LHCN-M2 (cell line): ENCODE measurements at regions not wholly inside any gene's neighbourhood (a gene's known extent, or its start where the extent isn't known, plus 50 kb on each side); places are given as distances from the start of the nearest gene placed in this dataset.
"Not testable (repeated sequence)": the region's sequence is repeated elsewhere in the genome, so short reads cannot be mapped to it uniquely, and the experiment has no call there.

Experiments used
- DNase-seq: peaks from one replicate; pipeline ENCODE4 v3.0.0-alpha.2; 2012; ENCODE audit warnings: low read depth

DNA sequence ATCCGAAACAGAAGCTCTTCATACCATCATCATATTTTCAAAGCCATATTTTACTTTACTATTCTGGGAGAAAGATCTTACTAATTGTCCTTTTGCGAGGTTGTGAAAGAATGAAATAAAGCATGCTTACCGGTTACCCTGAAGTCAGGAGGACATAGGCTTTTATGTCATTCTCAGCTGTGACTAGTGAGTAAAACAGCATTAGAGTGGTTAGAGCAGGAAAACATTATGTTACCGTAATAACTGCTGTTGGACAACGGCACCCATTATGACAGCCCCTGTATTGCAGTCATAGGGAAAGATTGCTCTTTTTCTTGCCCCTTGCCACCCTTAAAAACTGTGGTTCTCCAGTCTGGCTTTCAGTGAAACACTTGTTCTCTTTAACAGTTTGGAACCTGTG is 1035.7 kb downstream of the ZPLD1 start:
- DNase-seq: peak; percentile 13

DNA sequence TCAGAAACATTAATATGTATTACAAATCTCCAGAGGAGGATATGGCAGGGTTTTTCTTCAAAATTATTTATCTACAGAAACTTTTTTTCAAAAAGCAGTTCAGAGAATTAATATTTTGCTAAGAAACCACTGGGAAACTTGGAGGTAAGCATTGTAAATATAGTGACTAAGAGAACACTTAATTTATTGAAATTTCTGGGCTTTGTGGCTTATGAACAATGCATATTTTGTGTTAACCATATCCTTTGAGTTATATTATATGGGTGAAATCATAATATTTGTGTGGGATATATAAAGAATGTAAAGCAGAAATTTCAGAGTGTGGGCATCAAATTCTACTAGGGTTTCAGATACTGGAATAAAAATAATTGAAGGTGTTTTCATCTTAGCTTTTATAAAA is 1059.2 kb downstream of the ZPLD1 start:
- DNase-seq: no peak

DNA sequence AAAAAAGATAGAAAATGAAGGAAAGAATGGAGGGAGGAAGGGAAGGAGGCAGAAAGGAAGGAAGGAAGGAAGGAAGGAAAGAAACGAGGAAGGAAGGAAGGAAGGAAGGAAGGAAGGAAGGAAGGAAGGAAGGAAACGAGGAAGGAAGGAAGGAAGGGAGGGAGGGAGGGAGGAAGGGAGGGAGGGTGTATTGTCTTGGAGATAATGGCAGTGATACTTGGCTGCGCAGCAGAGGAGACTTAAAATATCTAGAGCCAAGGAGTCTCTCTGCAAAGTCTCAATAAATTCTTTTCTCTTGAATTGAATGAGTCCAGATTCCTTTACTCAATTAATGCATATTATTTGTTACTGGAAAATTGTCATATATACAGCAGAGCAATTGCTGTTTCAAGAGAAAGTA is 1059.7 kb downstream of the ZPLD1 start:
- no peak for DNase-seq

DNA sequence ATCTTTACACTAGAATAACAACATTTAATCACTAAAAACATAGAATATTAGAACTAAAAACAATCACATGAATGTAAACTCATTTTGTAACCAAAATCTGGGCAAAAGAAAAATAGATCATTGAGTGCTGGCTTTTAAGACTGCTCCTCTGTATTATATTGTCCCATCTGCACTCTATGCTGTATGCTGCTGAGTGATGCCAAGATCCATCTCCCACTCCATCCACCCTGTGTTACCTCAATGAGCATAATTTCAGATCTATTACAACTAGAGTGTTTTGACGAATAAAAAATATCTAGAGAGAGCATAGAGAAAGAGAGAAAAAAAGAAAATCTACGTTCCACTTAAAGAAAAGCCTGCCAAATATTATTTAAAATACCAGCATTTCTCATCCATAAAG is 1060.4 kb downstream of the ZPLD1 start:
- DNase-seq: no peak

DNA sequence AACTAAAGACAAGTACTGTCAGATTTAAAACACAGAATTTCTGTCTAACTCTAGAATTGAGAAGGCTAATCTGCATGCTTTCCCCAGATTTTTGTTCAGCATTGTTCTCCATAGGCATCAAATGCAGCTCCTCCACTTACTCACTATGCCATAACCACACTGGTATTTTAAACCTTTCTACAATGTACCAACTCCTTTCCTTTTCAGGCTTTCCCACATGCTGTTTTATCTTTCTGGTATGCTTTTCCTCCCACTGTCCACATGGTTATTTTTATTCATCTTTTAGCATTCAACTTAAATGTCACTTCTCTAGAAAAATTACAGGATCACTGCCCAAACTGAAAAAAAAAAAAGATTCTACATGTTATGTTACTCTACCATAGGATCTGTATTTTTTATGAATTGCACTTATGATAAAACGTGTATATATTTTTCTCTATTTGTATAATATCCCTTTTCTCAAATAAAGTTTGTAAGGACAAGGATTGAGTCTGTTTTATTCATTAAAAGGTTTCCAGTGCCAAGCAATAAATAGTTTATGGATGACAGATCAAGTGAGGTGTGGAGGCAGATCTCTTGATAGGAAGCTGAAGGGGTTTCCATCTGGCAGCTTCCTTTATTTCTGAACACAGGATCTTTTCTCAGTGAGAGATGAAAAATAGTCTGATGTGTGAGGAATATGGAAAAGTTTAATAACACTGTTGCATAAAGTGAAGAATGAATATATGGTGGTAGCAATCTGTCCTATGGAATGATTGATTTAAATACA is 1064.5 kb downstream of the ZPLD1 start:
- DNase-seq: peak; percentile 52

DNA sequence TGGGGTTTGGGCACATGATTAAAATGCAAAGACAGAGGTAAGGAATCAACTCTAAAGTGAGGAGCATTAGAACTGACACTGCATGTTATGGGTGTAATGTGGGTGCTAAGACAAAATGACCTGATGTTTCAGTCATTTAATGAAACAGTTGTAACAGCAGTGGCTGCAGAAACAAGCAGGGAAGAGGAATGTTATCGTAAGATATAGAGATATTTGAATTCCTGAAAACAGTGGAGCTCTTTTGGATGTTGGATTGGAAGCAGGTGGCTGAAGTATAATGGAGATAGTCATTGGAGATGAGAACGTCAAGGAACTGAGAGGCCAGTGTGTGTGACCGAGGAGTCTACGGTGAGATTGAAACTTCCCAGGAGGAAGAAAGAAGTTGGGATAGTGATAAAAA is 1065.2 kb downstream of the ZPLD1 start:
- DNase-seq: no peak

DNA sequence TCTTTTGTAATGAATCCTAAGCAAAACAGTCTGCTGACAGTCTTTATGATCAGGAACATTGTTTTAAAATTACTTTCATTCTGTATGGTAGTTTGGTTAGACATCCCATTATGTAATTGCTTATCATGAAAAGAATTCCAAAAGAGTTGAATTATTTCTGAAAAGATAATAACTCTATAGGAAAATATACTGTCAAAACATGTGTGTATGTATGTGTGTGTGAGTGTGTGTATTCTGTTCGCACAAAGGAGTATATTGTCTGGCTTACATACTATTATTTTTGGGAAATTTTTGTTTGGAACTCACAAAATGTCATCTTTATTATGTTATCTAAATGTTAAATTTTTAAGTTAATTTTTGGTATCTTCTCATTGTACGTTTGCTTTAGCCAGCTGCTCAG is 1075.9 kb downstream of the ZPLD1 start:
- no peak for DNase-seq

DNA sequence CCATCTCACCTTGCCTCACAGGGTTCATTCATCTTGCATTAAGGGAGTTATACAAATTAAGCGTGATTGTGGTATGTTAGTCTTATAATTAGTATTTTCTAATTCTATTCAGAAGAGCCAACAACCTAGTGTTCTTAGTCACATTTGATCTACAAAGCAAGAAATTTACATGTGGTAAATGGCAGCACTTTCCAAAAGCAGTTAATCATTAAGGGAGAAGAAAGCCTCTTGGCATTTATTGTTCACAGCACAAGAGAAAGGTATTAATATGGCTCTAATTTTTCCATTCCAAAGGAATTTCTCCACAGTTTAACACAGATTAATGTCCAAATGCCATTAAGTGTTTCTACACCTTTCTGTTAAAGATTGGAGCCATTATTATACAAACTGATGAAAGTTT is 1077.1 kb downstream of the ZPLD1 start:
- DNase-seq: no peak

DNA sequence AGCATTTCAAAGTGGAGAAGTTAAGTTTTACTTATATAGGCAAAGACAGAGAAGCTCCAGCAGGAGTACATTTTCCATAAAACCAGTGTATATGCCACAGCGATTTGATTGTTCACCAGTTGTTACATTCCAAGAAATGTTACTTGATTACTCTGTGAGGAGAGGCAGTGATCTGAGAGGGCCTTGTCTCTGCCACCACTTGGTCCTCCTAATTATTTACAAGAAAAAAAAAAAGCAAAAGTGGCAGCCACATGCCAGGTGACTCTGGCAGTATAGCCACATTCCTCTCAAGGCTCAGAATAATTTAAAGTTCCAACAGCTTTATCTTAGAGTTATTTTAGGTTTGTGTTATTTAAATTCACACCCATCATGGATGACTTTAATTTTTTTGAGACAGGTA is 1077.8 kb downstream of the ZPLD1 start:
- DNase-seq: no peak

DNA sequence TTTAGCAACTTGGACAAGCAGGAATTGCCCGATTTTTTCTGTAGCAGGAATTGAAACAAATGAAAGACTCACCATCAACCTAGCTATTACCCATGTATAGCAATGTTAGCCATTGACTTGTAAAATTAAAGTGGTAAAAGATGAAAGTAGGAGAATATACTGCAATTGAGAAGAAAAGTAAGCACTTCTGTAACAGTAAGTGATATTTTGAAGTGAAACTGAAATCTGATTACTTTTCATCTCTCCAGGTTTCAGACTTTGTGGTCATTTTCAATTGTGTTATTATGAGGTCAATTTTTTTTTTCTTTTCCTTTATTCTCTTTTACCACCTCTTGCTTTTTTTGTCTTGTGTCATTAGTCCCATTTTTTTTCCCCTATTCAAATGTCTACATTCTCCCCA is 1078.2 kb downstream of the ZPLD1 start:
- no peak for DNase-seq

DNA sequence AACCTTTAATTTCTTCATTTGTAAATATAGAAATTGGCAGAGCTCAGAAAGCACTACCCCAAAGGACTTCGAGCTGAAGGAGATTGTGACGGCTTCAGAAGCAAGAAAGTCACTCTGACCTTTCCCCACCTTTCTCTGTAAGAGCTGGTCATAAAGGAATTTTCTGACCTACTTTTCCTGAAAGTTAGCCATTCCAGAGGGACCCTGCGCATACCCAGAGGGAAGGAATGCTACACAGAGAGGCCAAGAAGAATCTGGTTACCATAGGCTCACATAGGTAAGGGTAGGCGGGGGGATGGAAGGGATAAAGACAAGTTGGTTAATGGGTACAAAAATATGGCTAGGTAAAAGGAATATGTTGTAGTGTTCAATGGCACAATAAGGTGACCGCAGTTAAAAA is 1080.3 kb downstream of the ZPLD1 start:
- no peak for DNase-seq

DNA sequence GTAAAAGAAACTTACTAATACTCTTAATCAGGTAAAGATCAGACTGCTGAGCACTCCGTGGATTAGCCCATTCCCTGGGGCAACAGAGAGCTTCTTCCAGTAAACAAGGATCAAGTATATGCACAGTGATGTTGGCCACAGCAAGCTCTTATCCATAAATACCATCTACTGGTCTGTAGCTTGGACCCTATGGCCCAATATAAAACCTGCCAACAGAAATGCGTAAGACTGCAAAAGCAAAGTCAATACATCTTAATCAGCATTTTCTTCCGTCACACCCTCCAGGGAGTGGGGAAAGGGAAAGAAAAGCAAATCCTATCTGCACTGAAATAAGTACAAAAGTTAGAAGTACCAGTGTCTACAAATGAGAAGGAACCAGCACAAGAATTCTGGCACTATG is 1082.1 kb downstream of the ZPLD1 start:
- DNase-seq: no peak

DNA sequence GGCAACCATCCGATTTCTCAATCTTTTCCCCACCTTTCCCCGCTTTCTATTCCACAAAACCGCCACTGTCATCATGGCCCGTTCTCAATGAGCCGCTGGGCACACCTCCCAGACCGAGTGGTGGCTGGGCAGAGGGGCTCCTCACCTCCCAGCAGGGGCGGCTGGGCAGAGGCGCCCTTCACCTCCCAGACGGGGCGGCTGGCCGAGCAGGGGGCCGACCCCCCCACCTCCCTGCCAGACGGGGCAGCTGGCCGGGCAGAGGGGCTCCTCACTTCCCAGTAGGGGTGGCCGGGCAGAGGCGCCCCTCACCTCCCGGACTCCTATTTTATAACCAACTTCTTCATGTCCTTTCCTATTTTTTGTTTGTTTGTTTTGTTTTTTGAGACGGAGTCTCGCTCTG is 1096.5 kb downstream of the ZPLD1 start:
- DNase-seq: not testable (repeated sequence)

DNA sequence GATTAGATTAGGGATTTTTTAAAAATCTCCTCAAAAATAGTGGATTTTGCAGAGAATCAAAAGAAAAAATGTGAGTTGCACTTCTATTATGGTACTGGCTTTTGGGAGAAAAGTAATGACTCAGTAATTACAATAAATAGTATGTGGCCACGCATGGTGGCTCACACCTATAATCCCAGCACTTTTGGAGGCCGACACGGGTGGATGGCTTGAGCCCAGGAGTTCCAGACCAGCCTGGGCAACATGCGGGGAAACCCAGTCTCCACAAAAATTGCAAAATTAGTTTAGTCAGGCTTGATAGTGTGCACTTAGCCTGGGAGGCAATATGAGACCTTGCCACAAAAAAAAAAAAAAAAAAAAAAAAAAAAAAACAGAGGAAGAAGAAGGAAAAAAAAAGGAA is 1098.2 kb downstream of the ZPLD1 start:
- no peak for DNase-seq

DNA sequence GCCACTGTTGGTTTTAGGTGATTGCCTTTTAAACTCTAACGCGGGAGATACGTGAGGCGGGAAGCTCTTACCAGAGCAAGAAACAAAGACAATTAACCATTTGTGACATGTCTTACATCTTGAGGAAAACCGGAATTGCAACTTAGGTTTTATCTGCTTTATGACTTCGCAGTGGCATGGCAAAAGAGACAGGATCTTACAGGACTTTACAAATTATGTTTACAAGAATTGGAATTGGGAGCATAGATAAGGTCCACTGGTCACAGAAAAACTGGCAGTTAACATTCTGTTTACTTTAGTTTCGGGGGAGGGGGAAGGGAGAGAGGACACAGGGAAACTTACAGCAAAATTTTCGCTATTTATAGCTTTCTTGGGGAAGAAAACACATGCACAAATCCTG is 1119.6 kb downstream of the ZPLD1 start:
- no peak for DNase-seq

DNA sequence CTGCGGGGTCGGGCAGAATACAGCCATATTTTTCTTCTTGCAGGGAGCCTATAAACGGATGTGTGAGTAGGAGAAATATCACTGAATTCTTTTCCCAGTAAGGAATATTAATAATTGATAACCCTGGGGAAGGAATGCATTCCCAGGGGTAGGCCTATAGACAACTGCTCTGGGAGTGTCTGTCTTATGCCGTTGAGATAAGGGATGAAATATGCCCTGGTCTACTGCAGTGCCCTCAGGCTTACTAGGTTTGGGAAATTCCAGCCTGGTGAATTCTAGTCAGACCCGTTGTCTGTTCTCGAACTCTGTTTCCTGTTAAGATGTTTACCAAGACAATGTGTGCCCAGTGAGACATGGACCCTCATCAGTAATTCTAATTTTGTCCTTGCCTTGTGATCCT is 1129.3 kb downstream of the ZPLD1 start:
- DNase-seq: not testable (repeated sequence)

DNA sequence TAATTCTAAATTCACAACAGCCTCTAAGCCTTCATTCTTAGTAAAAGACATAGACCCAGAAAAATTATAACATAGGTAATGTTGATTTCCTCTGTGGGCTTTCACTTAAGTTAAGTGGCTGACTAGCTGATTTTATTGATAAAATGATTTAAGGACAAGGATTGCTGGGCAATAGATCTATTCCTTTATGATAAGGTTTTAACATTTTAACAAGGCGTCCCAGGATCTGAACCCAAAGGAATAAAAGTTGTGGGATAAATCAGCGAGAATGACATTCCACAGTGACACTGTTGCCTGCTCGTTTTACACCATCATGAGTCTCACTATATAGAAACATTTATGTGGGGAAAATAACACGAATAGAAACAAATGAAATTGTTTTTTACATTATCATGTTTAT is 1151.0 kb downstream of the ZPLD1 start:
- DNase-seq: no peak

DNA sequence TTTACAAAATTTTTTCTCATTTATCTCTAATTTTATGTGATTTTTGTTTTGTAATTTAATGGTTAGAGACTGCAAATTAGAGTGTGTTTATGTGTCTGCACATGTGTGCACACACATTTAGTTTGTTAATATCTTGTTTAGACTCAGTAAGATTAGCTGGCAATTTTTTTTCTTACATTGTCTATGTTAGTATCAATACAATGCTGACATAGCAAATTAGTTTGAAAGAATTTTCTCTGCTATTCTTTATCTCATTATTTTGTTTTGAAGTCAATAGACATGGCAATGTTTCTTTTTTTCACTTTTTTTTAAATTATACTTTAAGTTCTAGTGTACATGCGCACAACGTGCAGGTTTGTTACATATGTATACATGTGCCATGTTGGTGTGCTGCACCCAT is 1155.0 kb downstream of the ZPLD1 start:
- DNase-seq: no peak

DNA sequence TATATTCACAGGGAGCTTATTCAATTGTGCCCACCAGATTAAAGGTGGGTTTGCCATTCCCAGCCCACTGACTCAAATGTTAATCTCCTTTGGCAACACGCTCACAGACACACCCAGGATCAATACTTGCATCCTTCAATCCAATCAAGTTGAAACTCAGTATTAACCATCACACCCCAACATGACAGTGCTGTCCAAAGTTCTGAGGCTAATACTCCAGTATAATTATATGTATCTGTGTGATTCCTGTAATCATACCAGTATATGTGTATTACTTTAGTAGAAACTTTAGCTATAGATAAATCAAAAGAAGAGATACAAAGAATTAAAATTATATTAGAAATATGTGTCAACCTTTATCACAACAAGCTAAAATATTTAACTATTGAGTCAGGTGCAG is 1166.0 kb downstream of the ZPLD1 start:
- DNase-seq: no peak

DNA sequence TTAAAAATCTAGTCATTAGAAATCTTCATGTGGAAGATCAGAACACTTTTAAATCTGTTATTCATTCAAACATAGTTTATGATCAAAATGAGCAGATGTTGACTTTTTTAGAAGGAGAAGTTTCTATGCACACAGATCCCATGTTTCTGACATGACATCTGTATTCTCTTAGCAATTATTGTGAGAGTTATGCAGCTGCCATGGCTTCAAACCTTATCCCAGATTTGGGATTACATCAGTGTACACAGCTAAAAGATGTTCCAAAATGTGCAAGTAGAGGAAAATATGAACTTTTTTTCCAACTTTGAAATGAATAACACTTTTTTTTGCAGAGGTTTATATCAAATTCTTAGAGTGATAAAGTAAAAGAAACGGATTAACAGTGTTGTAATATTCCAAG is 1166.9 kb downstream of the ZPLD1 start:
- DNase-seq: no peak

DNA sequence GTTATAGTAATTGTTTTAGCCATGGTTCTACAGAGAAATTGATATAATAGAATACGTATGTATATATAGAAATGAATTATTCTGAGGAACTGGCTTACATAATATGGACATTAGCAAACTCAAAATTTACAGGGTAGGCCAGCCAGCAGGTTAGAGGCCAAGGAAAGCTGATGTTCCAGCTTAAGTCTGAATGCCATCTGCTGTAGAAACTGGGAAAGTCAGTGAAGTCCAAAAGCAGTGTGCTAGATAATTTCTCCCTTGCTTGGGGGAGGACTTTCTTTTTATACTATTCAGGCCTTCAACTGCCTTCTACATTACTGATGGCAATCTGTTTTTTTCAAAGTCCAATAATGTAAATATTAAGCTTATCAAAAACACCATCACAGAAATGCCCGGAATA is 1174.7 kb downstream of the ZPLD1 start:
- no peak for DNase-seq

DNA sequence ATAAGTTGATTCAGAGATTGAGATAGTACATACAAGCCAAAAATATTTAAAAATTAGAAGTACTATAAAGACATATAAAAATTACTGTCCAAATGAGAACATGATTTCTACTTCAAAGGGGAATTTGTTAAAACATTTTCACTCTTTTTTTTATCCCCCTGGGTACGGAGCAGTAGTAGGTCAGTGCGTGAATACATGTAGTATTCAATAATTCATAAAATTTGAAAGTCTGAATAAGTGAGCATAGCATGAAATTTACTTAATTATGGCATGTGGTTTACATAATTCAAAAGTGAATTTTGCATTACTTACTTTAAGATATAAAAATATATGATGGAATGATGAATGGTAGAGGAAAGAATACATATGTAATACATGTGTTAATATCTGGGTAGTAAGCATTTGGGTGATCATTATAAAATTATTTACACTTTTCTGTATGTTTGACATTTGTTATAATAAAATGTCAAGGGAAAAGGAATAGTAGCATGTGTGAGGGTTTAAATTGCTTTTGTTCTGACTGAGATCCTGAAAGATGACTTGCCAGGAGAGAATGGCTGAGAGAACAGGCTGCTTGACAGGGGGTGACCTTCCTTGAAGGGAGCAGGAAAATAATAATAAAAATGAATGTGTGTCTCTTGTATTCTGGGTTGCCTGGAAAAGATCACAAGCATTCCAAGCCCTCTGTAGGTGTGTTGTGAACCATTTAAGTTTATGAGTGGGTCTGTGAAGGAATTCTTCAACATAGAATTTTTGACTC is 1178.8 kb downstream of the ZPLD1 start:
- no peak for DNase-seq

DNA sequence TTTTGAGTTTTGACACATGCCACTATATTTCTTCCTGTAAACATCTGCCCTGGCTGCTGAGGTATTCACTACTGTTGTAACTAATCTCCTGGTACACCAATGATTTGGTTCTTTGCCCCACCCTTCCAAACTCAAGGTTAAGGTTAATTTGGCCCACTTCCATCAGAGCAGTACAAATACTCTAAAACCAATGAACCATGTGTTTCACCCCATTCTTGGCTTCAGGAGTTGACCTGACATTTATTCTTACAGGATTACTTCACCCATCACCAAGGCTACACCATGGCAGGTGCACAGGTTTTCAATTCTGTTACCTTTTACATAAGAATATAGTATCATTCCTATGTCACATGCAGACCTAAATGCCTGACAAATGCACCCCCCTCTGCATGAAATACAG is 1179.9 kb downstream of the ZPLD1 start:
- DNase-seq: no peak
